Epithelial cell of proximal tubule (primary cell): ENCODE measurements at regions not wholly inside any gene's neighbourhood (a gene's known extent, or its start where the extent isn't known, plus 50 kb on each side); places are given as distances from the start of the nearest gene placed in this dataset.
A peak's percentile ranks its signal among the peaks of the same experiment; 100 is the strongest.

ENCODE experiments used
- DNase-seq: peaks from one replicate; pipeline ENCODE4 v3.0.0-alpha.2; 2011; ENCODE audit warnings: low read depth
- H3K4me3 ChIP-seq: 2 replicates; pipeline ENCODE4 v1.5.1; 2011; ENCODE audit warnings: low read depth, mild to moderate bottlenecking, low read length
- CTCF ChIP-seq: conservative IDR thresholded peaks from 2 replicates; pipeline ENCODE4 v1.5.1; 2012; ENCODE audit warnings: low read depth, mild to moderate bottlenecking, low read length

- H3K4me3 ChIP-seq = no peak overlapping the region
- no peak for DNase-seq
- no peak for TF ChIP-seq CTCF
Measured at GRCh38 chr6:132131351-132131750, 180.2 kb upstream of the CCN2 start.

GRCh38 chr6:132130626-132131298, 179.6 kb upstream of the CCN2 start:
- no peak for DNase-seq
- TF ChIP-seq CTCF = no peak
- no peak overlapping the region for H3K4me3 ChIP-seq

GRCh38 chr6:132128424-132128823, 177.3 kb upstream of the CCN2 start:
- no peak for DNase-seq
- TF ChIP-seq CTCF = no peak
- no peak overlapping the region for H3K4me3 ChIP-seq

GRCh38 chr6:132126150-132126549, 175.0 kb upstream of the CCN2 start:
- peak; percentile 9 for TF ChIP-seq CTCF
- DNase-seq = no peak
- H3K4me3 ChIP-seq = no peak overlapping the region

- no peak overlapping the region for H3K4me3 ChIP-seq
- no peak for TF ChIP-seq CTCF
- DNase-seq = peak; percentile 63
Measured at GRCh38 chr6:132122871-132123270, 171.7 kb upstream of the CCN2 start.

GRCh38 chr6:132122176-132122575, 171.0 kb upstream of the CCN2 start:
- no peak for DNase-seq
- TF ChIP-seq CTCF = no peak
- no peak overlapping the region for H3K4me3 ChIP-seq

- DNase-seq = no peak
- no peak for TF ChIP-seq CTCF
- H3K4me3 ChIP-seq = no peak overlapping the region
Measured at GRCh38 chr6:132118144-132118543, 167.0 kb upstream of the CCN2 start.
